NCI-H226 (cell line): ENCODE measurements at regions not wholly inside any gene's neighbourhood (a gene's known extent, or its start where the extent isn't known, plus 50 kb on each side); places are given as distances from the start of the nearest gene placed in this dataset.

ENCODE experiments used
- DNase-seq: peaks from one replicate; pipeline ENCODE4 v3.0.0-alpha.2; 2015

GRCh38 chr14:99072956-99073355 lies 199.0 kb downstream of the BCL11B start:
- DNase-seq, result no peak

GRCh38 chr14:99073431-99073830 lies 198.6 kb downstream of the BCL11B start:
- no peak for DNase-seq

- DNase-seq, result no peak
Observed at GRCh38 chr14:99075061-99075460, 196.9 kb downstream of the BCL11B start.

DNA sequence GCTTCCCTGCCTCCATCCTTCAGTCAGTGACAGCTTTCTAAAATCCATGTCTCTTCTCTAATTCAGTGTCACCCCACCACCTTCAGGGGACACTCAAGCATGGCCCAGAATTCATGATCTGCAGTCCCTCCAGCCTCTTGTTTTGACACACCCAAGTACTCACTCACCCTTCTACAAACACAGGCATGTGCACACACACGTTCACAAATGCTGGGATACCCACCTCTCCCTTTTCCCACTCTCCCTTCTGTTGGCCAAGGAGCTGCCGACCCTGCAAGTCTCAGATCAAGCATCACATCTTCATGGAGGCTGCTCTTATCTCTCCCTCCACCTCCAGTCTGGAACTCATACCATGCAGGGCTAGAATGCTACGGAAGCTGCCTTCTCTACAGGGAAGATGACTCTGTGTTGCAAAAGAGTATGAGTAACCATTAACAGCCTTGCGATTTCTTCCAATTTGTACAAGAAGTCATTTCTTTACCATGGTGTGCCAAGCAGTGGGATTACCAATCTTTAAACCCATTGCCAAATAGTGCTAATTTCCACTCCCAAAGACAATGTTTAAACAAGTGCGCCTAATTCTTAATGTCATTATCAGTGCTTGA lies 196.1 kb downstream of the BCL11B start:
- DNase-seq, result no peak

DNA sequence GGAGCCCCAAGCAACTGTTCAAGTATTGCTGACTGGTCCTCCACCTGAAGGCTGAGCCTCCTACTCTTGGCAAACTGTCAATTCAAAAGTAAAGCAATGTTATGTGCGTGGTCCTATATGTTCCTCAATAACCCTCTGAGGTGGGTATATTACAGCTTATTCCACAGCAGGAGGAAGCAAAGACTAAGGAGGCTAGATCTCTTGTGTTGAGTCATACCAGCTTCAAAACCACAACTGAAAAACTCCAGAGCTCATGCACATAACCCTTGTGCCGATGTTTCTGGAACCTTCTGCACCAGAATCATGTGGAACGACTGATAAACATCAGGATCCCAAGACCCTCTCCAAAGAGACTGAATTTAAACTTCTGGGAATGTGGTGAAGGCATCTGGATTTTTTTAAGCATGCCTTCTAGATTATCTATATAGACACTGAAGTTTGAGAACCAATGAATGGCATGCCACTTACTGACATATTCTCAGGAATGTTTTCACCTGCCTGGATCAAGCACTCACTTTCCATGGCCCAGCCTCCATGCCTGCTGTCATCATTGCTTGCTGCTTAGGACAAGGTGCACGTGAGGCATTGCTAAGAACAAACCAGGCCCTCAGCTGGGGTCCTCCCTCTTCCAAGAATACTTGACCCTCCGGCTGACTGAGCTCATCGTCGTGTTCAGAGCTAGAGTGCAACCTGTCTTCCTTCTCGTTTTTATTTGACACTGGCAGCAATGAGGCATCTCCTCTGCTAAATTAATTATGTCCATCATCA lies 194.7 kb downstream of the BCL11B start:
- DNase-seq, result no peak

GRCh38 chr14:99077844-99078236 lies 194.2 kb downstream of the BCL11B start:
- DNase-seq, result no peak

GRCh38 chr14:99078426-99078825 lies 193.6 kb downstream of the BCL11B start:
- DNase-seq, result no peak

DNA sequence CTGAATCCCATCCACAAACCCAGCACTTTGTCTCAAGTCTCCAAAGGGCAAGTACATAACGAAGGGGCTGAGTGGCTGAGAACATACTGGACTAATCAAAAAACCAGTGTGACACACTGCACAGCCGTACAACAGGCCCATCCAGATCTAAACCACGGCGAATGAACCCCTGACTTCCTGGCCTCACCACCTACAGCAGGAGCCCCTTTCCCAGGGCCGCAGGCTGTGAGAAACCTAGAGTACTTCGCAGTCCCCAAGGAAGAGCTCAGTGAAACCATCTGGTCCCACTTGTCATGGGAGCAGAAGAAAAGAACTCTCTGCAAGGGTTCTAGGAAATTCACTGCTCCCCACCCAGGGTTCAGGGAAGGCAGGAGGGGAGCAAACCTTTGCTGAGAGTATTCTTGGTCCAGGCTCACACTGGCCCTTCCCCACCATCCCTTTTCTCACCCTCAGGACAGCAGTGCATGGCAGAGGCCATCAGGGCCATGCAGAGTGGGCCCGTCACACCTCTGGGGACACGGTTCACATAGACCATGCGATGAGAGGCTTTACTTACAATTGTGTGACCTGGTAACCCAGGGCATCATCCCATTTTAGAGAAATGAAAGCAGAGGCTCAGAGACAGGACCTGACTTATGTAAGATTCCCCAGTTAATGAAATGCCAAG lies 192.8 kb downstream of the BCL11B start:
- no peak for DNase-seq

DNA sequence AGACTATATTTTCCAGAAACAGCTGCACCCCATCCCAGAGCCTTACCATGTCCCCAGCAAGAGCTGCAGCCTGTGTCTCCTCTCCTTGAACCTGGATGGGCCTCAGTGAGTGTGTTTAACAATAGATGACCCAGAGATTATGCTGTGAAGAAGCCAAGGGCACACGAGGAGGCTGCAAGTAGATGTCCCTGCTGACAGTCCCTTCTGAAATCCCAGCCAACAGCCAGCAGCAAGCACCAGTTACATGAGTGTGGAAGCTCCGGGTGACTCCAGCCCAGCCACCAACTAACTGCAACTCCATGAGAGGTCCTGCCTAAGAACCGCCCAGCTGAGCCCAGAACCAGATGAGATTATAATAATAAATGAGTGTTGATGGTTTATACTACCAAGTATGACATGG lies 191.7 kb downstream of the BCL11B start:
- DNase-seq, result no peak

- no peak for DNase-seq
Observed at GRCh38 chr14:99081156-99081765, 190.7 kb downstream of the BCL11B start.

GRCh38 chr14:99081880-99082279 lies 190.1 kb downstream of the BCL11B start:
- DNase-seq, result no peak

GRCh38 chr14:99093532-99094517 lies 178.2 kb downstream of the BCL11B start:
- DNase-seq, result no peak

DNA sequence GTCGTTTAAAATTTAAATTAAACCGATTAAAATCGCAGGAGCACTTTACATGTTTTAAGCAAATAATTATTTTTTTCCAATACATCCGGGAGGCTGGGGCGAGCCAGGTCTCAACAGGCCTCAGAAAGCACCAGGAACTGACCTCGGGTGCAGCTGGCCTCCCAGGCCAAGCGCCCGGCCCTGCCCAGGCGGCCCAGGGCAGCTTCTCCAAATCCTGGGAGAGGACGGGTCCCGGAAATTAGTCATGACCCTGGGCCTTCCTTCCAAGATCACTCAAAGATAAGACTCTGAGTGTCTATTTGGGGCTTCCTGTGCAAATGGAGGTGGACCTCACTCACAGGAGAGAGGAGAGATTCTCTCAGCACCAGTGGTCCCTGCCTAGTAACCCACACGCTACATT lies 177.1 kb downstream of the BCL11B start:
- DNase-seq, result no peak

GRCh38 chr14:99095369-99095768 lies 176.6 kb downstream of the BCL11B start:
- no peak for DNase-seq

- DNase-seq, result no peak
Observed at GRCh38 chr14:99098199-99098598, 173.8 kb downstream of the BCL11B start.

GRCh38 chr14:99099051-99099787 lies 172.8 kb downstream of the BCL11B start:
- DNase-seq, result no peak

DNA sequence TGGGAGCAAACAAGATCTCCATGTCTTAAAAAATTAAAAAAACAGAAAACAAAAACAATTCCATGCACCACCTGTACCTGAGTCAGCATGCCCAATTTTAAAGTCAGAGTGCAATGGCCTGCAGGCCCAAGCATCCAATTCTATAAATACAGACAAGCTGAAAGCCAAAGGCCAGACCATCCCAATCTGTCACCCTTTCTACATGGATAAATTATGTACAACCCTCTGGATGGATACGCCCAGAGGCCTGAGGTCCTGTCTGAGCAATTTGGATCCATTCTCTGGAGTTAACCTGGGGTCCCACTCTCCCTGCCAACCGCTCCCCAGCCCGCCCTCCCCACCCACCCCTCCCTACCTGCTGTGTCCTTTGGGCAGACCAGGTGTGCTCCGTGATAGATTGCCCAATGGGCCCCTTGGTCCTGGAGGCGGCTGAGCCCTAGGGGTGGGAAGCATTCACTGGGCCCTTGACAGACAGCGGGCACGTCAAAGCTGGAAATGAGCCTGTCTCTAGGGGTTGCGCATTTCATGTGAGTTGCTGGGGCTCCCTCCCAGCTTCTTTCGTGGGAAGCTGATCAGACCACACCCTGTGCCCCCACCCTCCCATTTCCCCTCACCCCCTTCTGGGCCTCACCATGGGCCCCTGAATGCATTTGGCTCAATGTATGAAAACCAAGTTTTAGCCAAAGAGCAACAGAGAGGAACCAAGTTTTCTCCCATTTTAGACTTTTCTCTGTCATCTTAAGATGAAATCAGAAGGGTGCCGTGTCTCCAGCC lies 171.3 kb downstream of the BCL11B start:
- DNase-seq, result no peak

GRCh38 chr14:99101855-99102461 lies 170.0 kb downstream of the BCL11B start:
- DNase-seq, result no peak

GRCh38 chr14:99116741-99117295 lies 155.2 kb downstream of the BCL11B start:
- no peak for DNase-seq

- DNase-seq, result no peak
Observed at GRCh38 chr14:99117671-99118045, 154.3 kb downstream of the BCL11B start.
